GM19239 (cell line): ENCODE measurements at regions not wholly inside any gene's neighbourhood (a gene's known extent, or its start where the extent isn't known, plus 50 kb on each side); places are given as distances from the start of the nearest gene placed in this dataset.

Source experiments
- DNase-seq: peaks from one replicate; pipeline ENCODE4 v3.0.0; 2011; ENCODE audit warnings: low spot score; ENCODE audit not compliant: insufficient read length
- FAIRE-seq: peaks from 2 replicates; lab custom pipeline; 2011; peaks lifted over from hg19 to GRCh38; lab: Jason Lieb, UNC

- FAIRE-seq, result no peak
These were observed 229.2 kb downstream of the PTTG2 start for GRCh38 chr4:38189445-38189844.

GRCh38 chr4:38190717-38191178 is 230.6 kb downstream of the PTTG2 start:
- FAIRE-seq (no peak), DNase-seq (no peak)

More at GRCh38 chr4:38189445-38189844, 229.2 kb downstream of the PTTG2 start:
- DNase-seq, result no peak

- no peak for FAIRE-seq
These were observed 232.3 kb downstream of the PTTG2 start for GRCh38 chr4:38192516-38192915.

GRCh38 chr4:38193236-38193863 is 233.2 kb downstream of the PTTG2 start:
- FAIRE-seq, result no peak

More at GRCh38 chr4:38192516-38192915, 232.3 kb downstream of the PTTG2 start:
- DNase-seq, result no peak

GRCh38 chr4:38194047-38194602 is 233.9 kb downstream of the PTTG2 start:
- FAIRE-seq (no peak), DNase-seq (no peak)

More at GRCh38 chr4:38193236-38193863, 233.2 kb downstream of the PTTG2 start:
- DNase-seq, result no peak

GRCh38 chr4:38195486-38195885 is 235.3 kb downstream of the PTTG2 start:
- FAIRE-seq, result no peak

GRCh38 chr4:38195911-38196310 is 235.7 kb downstream of the PTTG2 start:
- FAIRE-seq, result no peak

More at GRCh38 chr4:38195486-38195885, 235.3 kb downstream of the PTTG2 start:
- DNase-seq, result no peak

GRCh38 chr4:38202242-38202641 is 242.0 kb downstream of the PTTG2 start:
- FAIRE-seq, result no peak
- no peak for DNase-seq

More at GRCh38 chr4:38195911-38196310, 235.7 kb downstream of the PTTG2 start:
- DNase-seq, result no peak

GRCh38 chr4:38203609-38204008 is 243.4 kb downstream of the PTTG2 start:
- FAIRE-seq, result no peak
- DNase-seq, result no peak

- no peak for FAIRE-seq
These were observed 244.3 kb downstream of the PTTG2 start for GRCh38 chr4:38204339-38205035.

GRCh38 chr4:38205261-38205660 is 245.1 kb downstream of the PTTG2 start:
- FAIRE-seq (no peak), DNase-seq (no peak)

More at GRCh38 chr4:38204339-38205035, 244.3 kb downstream of the PTTG2 start:
- DNase-seq, result no peak

- no peak for FAIRE-seq
- DNase-seq, result no peak
These were observed 246.9 kb downstream of the PTTG2 start for GRCh38 chr4:38207110-38207457.

GRCh38 chr4:38209654-38210053 is 249.5 kb downstream of the PTTG2 start:
- no peak for DNase-seq
- FAIRE-seq, result no peak

- no peak for DNase-seq
- no peak for FAIRE-seq
These were observed 250.4 kb downstream of the PTTG2 start for GRCh38 chr4:38210396-38211114.

- FAIRE-seq, result no peak
These were observed 251.7 kb downstream of the PTTG2 start for GRCh38 chr4:38211885-38212284.

GRCh38 chr4:38213083-38213805 is 253.0 kb downstream of the PTTG2 start:
- FAIRE-seq (no peak), DNase-seq (no peak)

More at GRCh38 chr4:38211885-38212284, 251.7 kb downstream of the PTTG2 start:
- no peak for DNase-seq

- no peak for DNase-seq
- no peak for FAIRE-seq
These were observed 262.7 kb downstream of the PTTG2 start for GRCh38 chr4:38222892-38223291.

GRCh38 chr4:38223306-38223705 is 263.1 kb downstream of the PTTG2 start:
- FAIRE-seq (no peak), DNase-seq (no peak)

- no peak for FAIRE-seq
These were observed 263.6 kb downstream of the PTTG2 start for GRCh38 chr4:38223782-38224236.

GRCh38 chr4:38224850-38225249 is 264.7 kb downstream of the PTTG2 start:
- no peak for DNase-seq
- FAIRE-seq, result no peak

More at GRCh38 chr4:38223782-38224236, 263.6 kb downstream of the PTTG2 start:
- DNase-seq, result no peak
